NCI-H446 treated with DMSO at 0.1 percent for 48 hours (cell line): ENCODE measurements at regions not wholly inside any gene's neighbourhood (a gene's known extent, or its start where the extent isn't known, plus 50 kb on each side); places are given as distances from the start of the nearest gene placed in this dataset.

ENCODE experiments used
- DNase-seq: peaks from one replicate; lab custom pipeline; 2025; lab: John Stamatoyannopoulos, UW

DNA sequence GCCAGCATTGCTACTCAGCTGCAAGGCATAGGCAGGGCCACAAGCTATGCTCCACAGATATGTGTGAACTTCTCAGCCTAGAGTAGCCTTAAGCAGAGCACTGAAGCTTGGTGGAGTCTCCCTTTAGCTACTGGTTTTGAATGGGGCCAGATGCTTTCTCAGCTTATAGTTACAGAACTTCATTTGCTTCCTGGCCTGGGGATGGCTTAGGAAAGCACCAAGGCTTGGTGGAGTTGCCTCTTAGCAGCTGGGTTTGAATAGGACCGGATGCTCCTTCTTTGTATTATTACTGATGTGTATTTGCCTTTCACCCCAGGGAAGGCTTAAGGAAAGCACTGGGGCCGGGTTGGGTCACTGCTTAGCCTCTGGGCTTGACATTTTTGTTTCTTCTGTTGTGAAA, 497.8 kb upstream of the SEMA6A start:
- no peak for DNase-seq

GRCh38 chr5:117065800-117066199, 491.2 kb upstream of the SEMA6A start:
- DNase-seq, result no peak

DNA sequence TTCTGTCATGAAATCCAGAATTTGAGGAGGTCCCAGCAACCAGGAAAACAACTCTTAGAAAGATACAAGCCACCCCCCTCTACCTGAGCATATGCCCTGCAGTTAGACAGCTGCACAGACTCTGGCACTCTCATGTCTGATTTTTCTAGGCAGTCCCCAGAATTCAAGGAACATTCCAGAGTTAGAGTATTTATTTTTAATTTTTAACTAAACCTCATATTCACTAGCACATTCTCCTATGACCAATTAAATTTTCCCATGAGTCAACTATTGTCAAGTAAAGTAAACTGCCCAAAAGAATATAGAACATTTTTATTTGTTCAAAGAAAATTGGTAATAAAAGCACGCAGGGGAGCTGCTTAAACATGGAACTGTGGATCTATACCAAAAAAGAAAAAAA, 490.5 kb upstream of the SEMA6A start:
- DNase-seq, result no peak

DNA sequence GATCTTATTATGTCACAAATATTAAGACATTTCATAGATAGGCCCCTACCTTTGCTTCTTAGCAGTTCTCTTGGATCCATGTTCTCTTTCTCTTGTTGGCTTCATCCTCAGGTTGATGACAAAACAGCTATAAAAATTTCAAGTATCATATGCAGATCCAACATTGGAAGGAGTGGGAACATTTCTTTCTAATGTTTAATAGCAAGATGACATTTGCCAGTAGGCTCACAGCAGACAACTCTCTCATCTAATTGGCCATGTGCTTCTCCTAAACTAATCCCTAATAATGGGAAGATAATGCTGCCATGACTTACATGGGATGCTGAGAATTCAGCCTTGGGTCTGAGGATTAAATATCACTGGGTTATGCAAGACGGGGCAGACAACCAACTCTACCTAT, 485.5 kb upstream of the SEMA6A start:
- DNase-seq, result no peak

GRCh38 chr5:117058740-117059139, 484.1 kb upstream of the SEMA6A start:
- DNase-seq, result no peak

- no peak for DNase-seq
Measured at GRCh38 chr5:117055517-117055916, 480.9 kb upstream of the SEMA6A start.

DNA sequence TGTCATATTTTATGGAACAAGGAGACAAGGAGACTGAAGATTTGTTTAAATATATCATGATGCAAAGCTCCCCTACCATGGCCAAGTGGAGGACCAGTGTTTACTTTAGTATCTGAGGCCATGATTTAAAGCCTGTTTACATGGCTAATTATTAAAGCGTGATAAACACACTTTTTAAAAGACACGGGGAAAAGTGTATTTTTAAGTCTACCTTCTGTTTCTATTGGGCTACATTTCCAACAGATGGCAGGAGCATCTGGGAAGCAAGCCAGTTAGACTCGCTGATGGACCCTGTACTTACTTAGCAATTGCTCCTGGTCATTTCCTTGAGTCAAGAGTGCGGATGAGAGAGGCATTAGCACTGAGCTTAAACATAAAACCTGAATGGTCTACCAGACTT, 480.3 kb upstream of the SEMA6A start:
- peak; percentile 74 for DNase-seq

DNA sequence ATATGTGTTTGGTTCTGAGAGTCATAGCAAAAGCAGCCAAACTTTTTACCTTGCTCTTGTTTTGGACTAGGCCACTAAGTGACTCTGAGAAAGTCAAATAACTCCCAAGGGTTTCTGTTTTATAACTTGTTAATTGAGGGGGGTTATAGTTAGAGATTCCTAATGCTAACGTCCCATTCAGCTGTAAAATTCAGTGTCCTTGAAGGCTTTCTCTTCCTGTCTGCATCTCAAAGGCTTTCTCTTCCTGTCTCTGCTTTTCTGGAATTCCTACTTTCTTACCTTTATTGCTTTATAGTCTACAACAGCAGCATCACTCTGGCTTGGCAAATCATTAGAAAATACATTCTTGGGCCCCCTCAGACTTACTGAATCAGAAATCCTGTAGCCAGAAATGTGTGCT, 479.5 kb upstream of the SEMA6A start:
- DNase-seq, result no peak

DNA sequence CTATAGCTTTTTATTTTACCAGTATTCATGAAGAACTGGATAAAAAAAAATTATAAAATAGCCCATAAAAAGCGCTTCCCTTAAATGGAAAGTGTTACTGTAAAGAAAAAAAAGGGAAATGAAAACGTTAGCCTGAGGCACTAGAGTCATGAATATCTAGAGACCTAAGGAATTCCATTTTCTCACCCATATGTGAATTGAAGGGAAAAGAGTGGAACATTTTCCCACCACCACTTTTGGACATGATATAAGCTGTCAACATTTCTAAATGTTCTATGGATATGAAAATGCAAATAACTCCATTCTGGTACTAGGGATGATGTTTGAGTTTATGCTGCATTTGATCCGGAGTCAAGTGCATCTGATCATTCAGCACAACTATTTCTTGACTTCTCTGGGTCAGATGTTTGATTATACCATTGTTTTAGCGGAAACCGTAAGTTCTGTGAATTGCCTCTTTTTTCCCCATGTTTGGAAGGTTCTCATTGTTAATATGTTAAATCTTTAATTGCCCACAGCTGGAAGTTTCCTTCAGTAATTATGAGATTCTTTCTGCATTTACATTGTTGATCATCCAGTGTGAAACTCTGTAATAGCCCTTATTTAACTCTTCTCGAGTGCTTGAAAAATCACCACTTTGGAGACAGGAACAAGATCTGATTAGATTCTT, 467.4 kb upstream of the SEMA6A start:
- no peak for DNase-seq

- no peak for DNase-seq
Measured at GRCh38 chr5:117039035-117039434, 464.4 kb upstream of the SEMA6A start.

GRCh38 chr5:117027384-117027783, 452.8 kb upstream of the SEMA6A start:
- DNase-seq, result no peak

GRCh38 chr5:117020999-117021398, 446.4 kb upstream of the SEMA6A start:
- no peak for DNase-seq

GRCh38 chr5:117013280-117013877, 438.8 kb upstream of the SEMA6A start:
- DNase-seq, result no peak

- DNase-seq, result no peak
Measured at GRCh38 chr5:117010574-117010973, 436.0 kb upstream of the SEMA6A start.

DNA sequence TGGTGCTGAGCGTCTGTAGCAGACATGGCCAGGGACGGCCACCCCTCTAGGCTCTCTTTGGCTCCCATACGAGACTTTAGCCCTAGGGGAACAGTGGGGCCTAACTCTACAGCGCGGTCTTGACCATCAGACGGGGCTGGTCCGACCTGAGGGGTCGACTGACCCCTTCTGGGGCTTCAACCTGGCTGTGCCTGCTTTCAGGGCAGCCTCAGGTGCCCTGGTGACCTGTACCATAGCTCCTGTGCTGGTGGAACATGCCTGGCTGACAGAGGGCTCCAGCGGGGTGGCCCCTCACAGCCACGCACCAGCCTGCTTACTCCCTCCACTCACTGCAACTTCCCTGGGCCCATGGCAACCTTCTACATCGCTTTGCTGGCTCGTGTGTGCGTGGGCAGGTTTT, 423.4 kb upstream of the SEMA6A start:
- DNase-seq, result no peak

GRCh38 chr5:116992681-116993080, 418.1 kb upstream of the SEMA6A start:
- DNase-seq, result no peak

GRCh38 chr5:116989995-116990394, 415.4 kb upstream of the SEMA6A start:
- peak; percentile 6 for DNase-seq

DNA sequence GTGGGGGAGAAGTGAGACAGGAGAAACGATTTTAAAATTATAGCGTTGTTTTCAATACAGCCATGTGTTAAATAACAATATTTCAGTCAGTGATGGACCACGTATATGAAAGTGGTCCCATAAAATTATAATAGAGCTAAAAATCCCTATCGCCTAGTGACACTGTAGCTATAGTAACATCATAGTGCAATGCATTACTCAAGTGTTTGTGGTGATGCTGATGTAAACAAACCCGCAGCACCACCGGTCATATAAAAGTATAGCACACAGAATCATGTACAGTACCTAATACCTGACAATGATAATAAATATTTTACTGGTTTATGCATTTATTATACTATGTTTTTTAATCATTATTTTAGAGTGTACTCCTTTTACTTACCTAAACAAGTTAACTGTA, 407.4 kb upstream of the SEMA6A start:
- no peak for DNase-seq

DNA sequence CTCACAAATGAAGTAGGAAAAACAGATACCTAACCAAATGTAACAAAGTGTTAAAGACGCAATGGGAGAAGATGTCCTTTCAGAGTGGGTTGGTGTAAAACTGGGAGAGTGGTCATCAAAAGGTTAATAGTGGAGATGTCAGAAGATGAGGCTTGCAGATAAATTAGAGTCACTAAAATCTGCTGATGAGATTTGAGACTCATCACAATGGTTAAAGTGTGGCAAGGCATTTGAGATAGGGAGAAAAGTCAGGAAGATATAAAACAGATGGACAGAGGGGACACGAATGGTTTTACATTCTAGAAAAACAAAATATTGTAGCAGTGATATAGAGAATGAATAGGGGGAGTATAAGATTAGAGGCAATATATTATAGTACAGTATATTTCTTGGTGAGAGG, 406.0 kb upstream of the SEMA6A start:
- DNase-seq, result no peak

DNA sequence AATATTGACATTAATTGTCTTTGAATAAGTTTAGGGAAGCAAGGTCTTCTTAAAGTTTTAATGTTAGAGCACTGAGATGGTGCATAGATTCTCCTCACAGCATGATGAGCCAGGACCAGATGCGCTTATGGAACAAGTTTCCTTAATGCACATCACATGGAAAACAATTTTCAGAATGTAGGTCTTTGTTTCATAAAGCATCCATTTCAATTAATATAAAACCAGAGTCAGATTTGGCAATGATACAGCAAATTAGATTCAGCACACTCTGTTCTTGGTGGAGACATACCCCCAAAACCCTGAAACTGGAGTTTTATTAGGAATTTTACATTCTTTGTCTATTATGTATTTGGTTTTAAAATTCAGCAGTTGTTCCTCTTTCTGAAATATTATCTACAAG, 402.1 kb upstream of the SEMA6A start:
- no peak for DNase-seq

- DNase-seq, result no peak
Measured at GRCh38 chr5:116971131-116971530, 396.5 kb upstream of the SEMA6A start.

DNA sequence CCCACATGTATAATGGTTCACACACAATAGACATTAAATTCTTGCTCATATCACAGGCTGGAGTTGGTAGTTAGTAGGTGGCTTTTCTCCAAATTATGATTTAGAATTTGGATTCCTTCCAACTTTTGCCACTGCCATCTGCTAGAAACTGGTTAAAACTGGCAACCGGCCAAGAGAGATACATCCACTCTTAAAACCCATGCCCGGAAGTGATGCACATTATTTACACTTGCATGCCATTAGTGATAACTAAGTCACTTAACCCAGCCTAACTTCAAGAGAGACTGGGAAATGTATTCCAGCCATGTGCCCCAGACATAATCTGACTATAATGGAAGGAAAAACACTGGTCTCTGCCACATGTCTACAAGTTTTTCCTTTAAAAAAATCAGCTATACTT, 395.7 kb upstream of the SEMA6A start:
- peak; percentile 88 for DNase-seq

DNA sequence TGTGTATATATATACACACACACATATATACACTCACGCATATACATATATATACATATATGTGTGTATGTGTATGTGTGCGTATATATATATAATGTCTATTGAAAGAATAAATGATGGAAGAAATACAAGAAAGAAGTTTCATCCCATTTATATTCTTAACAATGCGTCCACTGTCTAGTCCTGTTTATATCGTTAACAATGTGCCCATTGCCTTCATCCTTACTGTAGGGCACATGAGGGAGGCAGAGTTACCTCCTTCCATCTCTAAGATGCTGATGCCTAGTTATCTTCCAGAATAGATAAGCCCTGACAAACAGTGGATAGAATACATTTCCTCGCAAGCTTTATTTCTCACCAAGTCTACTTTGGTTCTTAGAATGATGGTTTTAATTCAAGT, 389.8 kb upstream of the SEMA6A start:
- no peak for DNase-seq

- DNase-seq, result no peak
Measured at GRCh38 chr5:116961021-116961420, 386.4 kb upstream of the SEMA6A start.
